Activated CD8-positive, alpha-beta memory T cell treated with anti-CD3 and anti-CD28 coated beads, Interleukin-2, amount 50 U/mL, for 24 hours (primary cell): ENCODE measurements at regions not wholly inside any gene's neighbourhood (a gene's known extent, or its start where the extent isn't known, plus 50 kb on each side); places are given as distances from the start of the nearest gene placed in this dataset.

Experiments used
- DNase-seq: peaks from one replicate; pipeline ENCODE4 v3.0.0-alpha.2; 2020; ENCODE audit errors: extremely low read depth

DNA sequence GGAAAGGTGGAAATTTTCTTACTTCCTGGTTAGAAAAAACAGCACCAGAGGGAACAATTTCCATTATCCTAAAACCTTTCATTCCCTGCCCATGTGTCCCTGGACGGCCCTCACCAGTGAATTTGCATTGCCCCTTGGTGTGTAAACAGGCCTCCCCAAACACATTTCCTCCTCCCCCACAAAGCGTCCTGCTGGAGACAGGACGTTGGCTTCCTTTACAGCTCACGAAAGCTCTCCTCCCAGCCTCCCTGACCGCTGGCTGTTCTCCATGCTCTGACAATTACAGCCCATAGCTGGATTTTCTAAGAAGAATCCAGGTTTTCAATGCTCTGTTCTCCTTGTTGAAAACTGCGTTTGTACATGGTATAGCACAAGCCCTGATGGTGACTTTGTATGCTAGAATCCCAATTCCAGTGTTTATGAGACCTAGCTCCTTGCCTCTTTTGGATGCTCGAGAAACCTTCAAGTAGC lies 724.2 kb upstream of the CELF2 start:
- no peak for DNase-seq

DNA sequence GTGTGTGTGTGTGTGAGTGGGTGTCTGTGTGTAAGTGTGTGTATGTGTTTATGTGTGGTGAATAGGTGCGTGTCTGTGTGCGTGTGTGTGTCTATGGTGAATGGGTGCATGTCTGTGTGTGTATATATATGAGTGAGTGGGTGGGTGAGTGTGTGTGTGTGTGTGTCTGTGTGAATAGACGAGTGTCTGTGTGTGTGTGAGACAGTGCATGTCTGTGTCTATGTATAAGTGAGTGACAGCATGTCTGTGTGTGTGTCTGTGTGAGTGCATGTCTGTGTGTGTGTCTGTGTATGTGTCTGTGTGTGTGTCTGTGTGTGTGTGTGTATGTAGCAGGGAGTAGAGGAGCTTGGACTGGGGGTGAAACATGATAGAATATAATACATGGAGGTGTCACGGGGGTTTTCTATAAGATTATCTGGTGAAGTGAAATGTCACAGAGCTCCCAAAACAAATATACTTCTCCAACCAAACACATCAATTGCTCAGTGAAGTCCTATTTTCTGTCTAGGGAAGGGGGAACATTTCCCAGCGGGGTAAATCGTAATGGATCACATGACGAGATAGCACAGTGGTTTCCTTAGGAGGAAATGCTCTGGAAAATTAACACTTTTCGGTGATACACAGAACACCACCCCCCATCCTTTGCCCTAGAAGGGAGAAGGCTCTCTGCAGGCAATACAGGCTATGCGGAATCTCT lies 723.3 kb upstream of the CELF2 start:
- no peak for DNase-seq

DNA sequence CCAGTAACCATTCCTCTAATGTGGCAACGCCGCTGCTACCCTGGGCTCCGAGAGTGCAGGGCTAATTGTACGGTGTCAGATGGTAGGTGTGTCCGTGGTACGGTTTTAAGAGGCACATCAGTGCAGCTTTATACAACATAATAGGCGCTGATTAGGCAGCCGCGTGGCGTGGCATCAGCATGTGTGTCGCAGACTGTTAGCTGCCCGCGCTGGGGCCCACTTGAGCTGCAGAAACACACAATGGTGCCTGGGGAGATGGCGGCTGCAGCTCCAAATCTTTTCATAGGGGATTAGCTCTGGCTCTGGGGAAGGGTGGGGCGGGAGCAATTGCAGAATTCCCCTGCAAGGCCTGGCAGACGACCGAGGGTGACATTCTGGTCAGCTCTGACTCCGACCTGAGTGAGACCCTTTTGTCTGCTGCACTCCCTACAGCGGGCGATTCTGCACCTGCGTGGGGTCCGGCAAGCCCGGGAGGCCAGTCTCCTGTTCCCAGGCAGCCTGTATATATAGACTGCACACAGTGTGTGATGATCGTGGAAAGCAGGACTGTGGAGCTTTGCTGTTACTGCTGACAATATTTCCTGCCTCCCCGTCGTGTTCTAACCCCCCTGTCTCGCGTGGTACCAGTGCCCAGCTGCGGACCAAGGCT lies 722.7 kb upstream of the CELF2 start:
- DNase-seq, result no peak

DNA sequence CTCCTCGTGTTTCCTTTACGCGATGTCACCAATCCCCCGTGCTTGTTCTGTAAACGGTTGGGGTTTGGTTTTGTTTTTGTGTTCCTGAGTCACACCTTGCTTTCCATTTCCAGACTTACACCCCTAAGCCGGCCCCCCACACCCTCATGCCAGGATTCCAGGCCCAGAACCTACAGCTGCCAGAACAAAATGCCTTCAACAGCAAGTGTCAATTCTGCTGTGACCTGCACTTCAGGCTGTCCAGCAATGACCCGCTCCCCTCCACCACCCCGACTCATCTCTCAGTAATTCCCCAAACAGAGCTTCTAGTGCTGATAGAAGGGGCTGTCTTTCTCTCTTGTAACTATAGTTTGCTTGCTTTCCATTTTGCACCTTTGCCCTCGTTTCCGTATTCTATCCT lies 722.1 kb upstream of the CELF2 start:
- DNase-seq, result no peak

DNA sequence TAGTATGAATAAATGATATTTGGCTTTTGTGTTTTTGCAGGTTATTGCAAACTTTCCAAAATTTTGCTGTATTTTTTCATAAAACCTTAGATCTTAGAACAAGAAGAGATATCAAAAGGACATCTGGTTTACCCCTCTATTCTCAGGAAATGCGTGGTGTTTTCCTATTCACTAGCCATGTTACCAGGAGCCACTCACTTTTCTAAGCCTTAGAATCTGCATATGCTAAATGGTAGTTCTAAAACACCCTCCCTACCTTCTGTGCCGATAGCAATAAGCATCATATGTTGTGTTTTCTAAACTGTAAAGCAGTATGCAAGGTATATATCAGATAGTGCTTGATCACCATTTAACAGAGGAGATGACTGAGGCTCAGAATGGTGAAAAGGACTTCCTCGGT lies 715.0 kb upstream of the CELF2 start:
- DNase-seq, result no peak

DNA sequence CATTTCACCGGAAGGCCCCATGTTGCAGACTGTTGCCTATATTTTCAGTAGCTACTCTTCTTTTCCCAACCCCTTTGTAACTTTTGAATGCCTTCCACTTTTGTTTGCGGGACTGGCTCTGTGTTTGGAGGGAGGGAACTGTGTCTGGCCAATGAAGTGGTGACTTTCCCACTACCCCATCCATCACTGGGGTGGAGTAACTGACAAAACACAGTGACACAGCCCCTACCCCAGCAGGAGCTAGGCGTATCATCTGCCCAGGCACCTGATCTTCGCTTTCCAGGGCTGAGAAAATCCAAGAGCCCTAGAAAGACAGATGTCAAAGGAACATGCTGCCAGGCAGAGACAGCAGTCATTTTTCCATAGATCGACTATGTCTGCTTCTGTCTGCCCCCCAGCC lies 710.6 kb upstream of the CELF2 start:
- no peak for DNase-seq

DNA sequence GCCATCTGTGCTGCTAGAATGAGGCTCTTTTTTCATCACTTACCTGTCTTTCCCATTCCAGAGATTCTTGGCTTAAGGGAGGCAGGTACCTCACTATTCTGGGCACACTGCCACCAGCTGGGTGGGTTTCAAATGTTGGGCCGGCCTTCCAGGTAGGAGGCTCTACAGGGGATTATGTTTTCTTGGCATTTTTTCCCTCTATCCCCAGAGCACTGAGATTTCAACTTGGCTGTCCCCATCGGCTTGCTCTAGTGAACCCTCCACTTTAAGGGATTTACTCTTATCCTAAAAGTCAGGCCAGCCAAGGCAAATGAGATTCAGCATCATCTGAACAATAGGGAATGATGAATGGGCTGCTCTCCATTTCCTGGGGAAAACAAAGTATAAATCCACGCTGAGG lies 710.1 kb upstream of the CELF2 start:
- no peak for DNase-seq

DNA sequence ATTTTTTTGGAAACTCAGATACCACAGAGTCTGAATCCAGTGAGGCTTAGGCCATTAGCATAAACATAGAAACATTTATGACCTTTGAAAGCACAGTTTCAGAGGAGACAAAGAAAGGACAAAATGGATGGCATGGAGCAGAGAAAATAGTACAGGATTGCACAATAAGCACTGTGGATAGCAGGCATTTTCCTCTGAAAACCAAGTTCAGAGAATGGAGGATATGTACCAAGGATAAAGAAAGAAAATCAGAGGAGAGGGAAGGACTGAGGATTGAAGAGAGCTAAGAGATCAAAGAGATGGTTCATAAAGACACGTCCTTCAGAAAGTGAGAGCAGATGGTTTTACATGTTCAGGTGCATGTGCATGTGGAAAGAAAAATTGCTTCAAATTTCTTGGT lies 707.2 kb upstream of the CELF2 start:
- no peak for DNase-seq

DNA sequence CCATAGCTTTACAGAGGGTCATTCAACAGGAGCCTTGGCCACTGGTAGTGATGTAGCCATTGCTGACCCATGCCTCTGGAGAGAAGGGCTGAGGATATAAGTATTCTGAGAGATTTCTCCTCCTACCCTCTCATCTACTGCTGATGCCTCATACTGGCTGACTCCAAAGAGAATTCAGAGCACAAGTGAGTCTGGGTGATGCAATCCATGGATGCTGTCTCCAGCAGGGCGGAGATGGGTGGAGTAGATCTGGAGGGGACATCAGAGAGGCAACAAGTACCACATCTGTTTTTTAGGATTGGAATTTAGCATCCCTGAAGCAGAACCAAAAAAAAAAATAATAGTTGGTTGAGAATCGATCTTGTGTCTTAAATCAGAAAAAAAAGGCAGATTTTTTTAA lies 705.7 kb upstream of the CELF2 start:
- DNase-seq, result no peak

DNA sequence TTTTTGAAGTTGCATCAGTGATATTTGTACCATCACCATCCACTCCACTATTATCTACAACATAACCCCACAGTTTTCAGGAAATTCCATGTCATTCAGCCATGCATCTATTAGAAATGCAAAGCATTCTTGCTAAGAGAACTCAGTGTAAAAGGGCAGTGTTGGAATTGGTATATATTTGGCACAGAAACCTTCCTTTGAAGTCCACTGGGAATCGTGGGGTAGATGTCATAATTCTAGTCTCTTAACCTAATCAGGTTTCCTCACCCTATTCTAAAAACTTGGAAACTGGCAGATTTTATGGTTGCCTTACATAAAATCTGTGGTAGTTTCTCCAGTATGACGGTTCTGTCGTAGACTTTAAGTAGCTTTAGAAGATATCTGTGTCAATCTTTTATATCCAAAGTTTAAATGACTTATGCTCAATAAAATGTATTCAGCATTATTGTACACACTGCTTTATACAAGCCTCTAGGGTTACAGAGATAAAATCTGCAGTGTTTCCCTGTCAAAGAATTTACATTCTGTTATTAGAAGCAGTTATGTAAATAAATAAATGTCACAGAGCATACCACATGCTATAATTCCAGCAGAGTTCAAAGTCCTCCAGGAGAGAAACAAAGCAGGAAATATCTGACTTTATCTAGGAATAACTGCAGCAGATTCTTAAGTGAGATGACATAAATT lies 704.4 kb upstream of the CELF2 start:
- no peak for DNase-seq

DNA sequence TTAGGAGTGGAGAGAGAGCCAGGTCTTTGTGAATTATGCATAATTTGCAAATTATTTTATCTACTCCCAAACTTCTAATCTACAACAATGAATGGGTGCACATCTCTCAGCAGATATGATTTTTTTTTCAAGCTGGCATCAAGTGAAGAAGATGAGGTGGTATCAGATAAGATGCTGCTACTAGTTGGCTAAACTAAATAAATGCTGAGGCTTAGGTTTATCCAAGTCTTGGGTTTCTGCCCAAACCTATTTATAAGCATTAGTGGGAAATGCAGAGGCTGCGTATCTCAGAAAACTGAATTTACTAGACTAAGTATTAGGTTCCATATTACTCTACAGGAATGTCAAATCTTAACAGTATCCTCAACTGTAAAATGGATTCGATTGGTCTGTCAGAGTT lies 703.0 kb upstream of the CELF2 start:
- DNase-seq, result no peak

DNA sequence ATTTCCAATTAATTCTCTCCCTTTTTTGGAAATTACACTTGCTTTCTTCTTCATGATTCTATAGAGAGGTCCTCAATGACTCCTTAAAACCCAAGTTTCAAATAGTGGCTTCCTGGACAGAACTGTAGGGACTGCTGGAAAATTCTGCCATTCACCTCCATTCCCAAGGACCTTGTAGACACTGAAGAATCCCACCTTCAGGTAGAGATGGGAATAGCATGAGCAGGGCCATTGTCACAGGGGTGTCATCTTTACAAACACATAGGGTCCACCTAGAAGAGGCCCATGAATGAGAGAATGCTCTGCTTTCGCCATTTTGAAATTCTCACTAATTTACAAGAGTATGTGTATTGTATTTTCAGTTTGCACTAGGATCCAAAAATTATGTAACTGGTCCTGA lies 701.7 kb upstream of the CELF2 start:
- no peak for DNase-seq

DNA sequence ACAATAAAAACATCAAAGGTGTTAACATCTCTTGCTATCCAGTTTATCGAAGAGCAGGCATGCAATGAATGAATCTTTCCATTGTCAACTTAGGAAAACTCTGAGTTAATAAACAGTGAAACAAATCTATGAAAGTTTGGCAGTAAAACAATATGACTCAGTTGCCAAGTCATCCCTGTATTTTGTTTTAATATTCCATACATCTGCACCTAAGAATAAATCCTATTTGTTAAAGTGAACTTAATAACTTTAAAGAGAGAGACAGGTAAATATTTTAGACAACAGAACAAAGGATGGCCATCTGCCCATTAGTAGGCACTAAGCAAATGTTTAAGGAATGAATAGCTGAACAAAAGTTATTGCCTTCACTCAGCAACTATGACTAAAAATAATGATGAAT lies 700.5 kb upstream of the CELF2 start:
- DNase-seq, result no peak

DNA sequence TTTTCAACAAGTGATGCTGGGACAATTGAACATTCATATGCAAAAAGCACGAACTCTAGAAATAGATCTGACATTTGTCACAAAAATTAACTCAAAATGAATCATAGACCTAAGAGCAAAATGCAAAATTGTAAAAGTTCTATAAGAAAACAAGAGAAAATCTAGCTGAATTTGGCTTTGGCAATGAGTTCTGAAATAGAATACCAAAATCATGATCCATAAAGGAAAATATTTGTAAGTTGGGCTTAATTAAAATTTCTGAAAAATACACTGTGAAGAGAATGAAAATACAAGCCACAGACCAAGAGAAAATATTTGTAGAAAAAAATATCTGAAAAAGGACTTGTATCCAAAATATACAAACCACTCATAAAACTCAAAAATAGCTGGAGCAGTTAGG lies 698.8 kb upstream of the CELF2 start:
- DNase-seq, result no peak

DNA sequence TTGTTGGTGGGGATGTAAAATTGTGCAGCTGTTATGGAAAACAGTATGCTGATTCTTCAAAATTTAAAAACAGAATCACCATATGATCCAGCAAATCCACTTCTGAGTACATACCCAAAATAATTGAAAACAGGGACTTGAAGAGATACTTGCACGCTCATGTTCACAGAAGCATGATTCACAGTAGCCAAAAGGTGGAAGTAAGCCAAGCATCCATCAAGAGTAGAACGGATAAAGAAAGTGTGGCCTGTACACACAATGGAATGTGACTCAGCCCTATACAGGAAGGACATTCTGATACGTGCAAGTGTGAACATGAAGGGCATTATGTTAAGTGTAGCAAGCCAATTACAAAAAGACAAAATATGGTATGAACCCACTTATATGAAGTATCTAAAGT lies 696.7 kb upstream of the CELF2 start:
- DNase-seq, result no peak

DNA sequence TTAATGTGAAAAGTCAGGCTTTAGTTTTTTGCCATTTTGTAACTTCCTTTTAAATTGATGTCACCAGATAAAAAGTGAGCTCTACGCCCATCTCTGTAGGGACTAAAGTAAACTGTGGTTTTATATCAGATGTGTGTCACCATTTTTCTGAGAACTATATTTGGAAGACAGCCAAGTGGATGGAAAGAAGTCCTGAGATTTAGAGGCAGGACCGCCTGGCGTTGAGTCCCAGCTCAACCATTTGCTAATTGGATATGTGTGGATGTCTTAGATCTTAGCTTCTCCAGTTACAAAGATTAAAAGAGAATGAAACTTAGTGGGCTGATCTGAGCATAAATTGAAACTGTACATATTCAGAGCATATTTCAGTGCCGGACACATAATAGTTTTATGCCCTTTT lies 691.6 kb upstream of the CELF2 start:
- DNase-seq, result no peak

DNA sequence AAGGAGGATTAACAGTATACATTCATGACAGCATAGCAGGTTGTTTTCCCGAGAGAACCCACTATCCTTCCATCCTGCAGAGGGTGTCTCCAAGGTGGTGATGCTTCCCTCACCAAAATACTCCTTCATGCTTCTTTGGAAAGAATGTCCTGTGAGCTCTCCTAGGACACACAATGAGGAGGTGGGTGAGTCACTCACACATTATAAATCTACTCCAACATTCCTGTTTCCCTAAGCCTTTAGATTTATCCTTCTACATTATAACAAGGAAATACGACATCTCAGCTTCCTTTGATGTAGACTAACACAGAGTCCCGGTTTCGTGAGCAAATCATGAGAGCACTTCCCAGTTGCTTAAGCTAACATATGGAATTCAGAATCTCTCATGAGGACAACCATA lies 689.7 kb upstream of the CELF2 start:
- no peak for DNase-seq

DNA sequence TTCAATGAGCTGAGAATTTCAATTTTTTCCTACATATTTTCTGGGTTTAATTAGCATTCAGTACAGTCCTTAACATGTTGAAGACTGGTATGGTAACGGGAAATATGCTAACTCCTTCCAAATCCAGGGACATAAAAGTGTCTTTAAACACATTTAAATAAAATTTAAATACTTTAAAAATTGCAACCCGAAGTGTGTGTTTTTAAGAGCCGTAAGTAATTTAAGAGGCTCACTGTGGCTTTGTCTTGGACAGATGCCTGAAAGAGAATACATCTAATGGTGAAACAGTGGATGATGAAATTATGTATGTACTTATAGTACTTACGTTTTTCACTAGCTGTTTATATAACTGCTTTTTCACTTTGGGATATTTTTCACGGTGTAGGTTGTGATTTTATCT lies 687.3 kb upstream of the CELF2 start:
- no peak for DNase-seq

DNA sequence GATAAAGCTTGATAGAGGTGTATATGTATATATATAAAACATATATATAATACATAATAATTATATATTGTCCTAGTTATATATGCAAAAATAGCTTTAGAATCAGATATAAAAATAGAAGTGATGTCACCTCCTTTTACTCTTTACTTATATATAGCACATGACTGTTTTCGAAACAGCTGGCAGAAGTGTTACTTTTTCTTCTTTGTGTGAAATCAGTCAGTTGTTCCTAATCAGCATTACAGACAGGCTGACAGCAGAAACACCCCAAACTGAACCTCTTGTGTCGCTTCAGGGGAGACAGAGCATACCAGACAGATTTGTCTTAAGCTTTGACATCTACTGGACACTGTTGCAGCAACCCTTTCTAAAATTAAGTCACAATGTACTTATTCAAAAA lies 684.9 kb upstream of the CELF2 start:
- DNase-seq, result no peak

DNA sequence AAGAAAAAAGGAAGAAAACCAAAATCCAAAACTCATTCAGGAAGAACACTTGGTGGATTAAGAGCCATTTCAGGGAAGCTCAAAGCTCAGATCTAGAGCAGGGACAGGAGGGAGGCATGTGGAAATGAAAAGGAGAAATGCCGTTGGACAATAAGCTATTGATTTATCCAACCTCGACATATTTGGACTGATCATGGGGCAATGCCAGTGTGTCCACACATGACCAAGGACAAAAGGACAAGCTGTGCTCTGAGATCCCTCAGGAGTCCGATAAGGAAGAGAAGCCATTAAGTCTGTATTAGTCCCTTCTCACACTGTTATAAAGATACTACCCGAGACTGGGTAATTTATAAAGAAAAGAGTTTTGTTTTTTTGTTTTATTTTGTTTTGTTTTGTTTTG lies 684.0 kb upstream of the CELF2 start:
- no peak for DNase-seq

DNA sequence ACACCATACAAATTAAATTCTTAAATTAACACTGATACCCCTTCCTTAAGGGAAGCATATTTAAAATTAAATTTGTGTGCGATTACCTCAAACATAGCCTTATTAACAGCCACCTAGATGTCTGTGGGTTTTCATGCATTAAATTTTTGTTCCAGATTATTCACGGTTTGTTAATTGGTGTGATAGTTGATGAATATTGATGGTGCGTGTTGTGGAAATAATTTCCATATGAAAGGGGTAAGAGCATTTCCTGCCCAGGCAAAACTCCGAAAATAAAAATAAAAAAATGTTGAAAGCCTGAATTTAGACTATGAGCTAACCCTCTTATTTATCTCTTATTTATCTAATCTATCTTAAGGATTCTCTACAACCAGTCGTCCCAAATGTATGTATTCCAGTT lies 679.3 kb upstream of the CELF2 start:
- no peak for DNase-seq

DNA sequence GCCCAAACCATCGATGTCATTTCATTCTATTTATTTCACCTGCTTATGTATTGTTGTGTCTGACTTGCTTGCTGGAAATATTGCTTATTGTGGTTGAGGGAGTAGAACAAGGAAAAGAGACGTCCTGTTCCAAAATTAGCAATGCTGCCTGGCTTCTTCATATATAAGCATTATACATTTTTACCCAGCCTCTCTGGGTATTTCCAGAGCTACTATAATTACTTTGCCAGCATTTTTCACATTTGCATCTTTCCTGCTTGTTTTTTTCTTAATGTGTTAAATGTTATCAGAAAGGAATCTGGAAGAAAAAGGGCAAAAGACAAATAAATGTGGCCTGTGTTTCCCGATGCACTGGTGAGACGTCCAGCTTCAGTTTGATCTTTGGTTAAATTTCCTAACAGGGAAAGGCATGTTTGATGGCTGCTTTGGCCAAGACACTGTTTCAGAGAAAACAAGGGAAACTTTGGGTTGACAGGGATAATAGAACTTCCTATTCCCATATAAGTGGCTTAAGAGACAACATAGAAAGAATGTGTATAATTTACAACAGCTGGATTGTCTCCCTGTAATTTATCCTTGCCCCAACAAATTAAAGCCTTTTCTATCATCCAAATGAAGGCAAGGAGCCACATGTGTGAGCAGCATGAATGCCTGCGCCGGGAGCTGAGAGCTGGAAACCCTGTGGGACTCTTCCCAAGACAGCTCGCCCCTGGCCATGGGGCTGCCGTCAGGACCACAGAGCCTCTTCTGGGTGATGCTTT lies 671.1 kb upstream of the CELF2 start:
- no peak for DNase-seq

DNA sequence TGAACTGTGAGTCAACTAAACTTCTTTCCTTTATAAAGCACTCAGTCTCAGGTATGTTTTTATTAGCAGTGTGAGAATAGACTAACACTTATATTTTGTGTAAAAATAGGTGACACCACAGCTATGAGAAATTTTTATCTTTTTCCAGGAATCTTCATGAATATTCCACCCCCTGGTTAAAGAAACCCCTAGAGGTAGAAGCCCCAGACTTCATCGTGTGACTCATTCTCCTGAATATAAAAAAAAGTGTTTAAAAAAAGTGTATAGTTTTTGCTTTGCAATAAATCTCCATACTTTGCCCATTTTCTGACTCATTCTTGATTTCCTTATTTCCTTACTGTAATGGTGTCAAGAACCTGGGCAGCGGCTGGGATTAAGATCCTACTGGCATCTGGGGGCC lies 667.6 kb upstream of the CELF2 start:
- DNase-seq, result no peak
